ENCODE measurements at regions not wholly inside any gene's neighbourhood (a gene's known extent, or its start where the extent isn't known, plus 50 kb on each side); places are given as distances from the start of the nearest gene placed in this dataset.

GRCh38 chr13:90952326-90952725 is 395.2 kb upstream of the MIR17HG start:
- ATAC-seq (no peak), DNase-seq (ENCODE audit: low spot score in 2 of 2) (no peak)
- Mint-ChIP-seq H3K27ac (no peak overlapping the region), H3K9me3 (peaks cover 0 to 11% of the 10 kb centered on the region in 2 donors), H3K36me3 (no peaks in the 10 kb centered on the region)

- ATAC-seq (no peak), DNase-seq (ENCODE audit: low spot score in 2 of 2) (no peak)
- Mint-ChIP-seq H3K9me3 (no peaks in the 10 kb centered on the region), H3K36me3 (no peaks in the 10 kb centered on the region), H3K27ac (no peak overlapping the region)
These were observed 392.8 kb upstream of the MIR17HG start for GRCh38 chr13:90954605-90955195.

- no peaks in the 10 kb centered on the region for H3K36me3 Mint-ChIP-seq
- H3K27ac Mint-ChIP-seq, result no peak overlapping the region
- DNase-seq (ENCODE audit: low spot score in 2 of 2) (no peak), ATAC-seq (no peak)
- H3K9me3 Mint-ChIP-seq, result no peaks in the 10 kb centered on the region
These were observed 391.5 kb upstream of the MIR17HG start for GRCh38 chr13:90956031-90956430.

- no peak for ATAC-seq
- no peak for DNase-seq (ENCODE audit: low spot score in 2 of 2)
- Mint-ChIP-seq H3K9me3 (peaks cover 0 to 6% of the 10 kb centered on the region in 2 donors), H3K36me3 (no peaks in the 10 kb centered on the region), H3K27ac (no peak overlapping the region)
These were observed 388.6 kb upstream of the MIR17HG start for GRCh38 chr13:90958866-90959265.

- ATAC-seq (no peak), DNase-seq (ENCODE audit: low spot score in 2 of 2) (no peak)
- Mint-ChIP-seq H3K27ac (no peak overlapping the region), H3K36me3 (no peaks in the 10 kb centered on the region), H3K9me3 (peaks cover 4 to 8% of the 10 kb centered on the region in 2 donors)
These were observed 379.2 kb upstream of the MIR17HG start for GRCh38 chr13:90968166-90968904.

GRCh38 chr13:90974249-90974975 is 373.1 kb upstream of the MIR17HG start:
- ATAC-seq (no peak), DNase-seq (ENCODE audit: low spot score in 2 of 2) (no peak)
- Mint-ChIP-seq H3K27ac (no peak overlapping the region), H3K36me3 (no peaks in the 10 kb centered on the region), H3K9me3 (peaks cover 7 to 20% of the 10 kb centered on the region in 2 donors)

GRCh38 chr13:90979059-90979458 is 368.4 kb upstream of the MIR17HG start:
- no peak overlapping the region for H3K27ac Mint-ChIP-seq
- DNase-seq (ENCODE audit: low spot score in 2 of 2) (no peak), ATAC-seq (no peak)
- peaks cover 12 to 17% of the 10 kb centered on the region in 2 donors for H3K9me3 Mint-ChIP-seq
- no peaks in the 10 kb centered on the region for H3K36me3 Mint-ChIP-seq

- no peak for DNase-seq (ENCODE audit: low spot score in 2 of 2)
- Mint-ChIP-seq H3K9me3 (peaks cover 5 to 6% of the 10 kb centered on the region in 2 donors), H3K27ac (no peak overlapping the region), H3K36me3 (no peaks in the 10 kb centered on the region)
- ATAC-seq, result no peak
These were observed 362.7 kb upstream of the MIR17HG start for GRCh38 chr13:90984756-90985155.

GRCh38 chr13:90995001-90995400 is 352.5 kb upstream of the MIR17HG start:
- ATAC-seq, result no peak
- Mint-ChIP-seq H3K36me3 (no peaks in the 10 kb centered on the region), H3K27ac (no peak overlapping the region), H3K9me3 (peaks cover 0 to 6% of the 10 kb centered on the region in 2 donors)
- DNase-seq (ENCODE audit: low spot score in 2 of 2), result no peak

- ATAC-seq (no peak), DNase-seq (ENCODE audit: low spot score in 2 of 2) (no peak)
- Mint-ChIP-seq H3K27ac (no peak overlapping the region), H3K36me3 (no peaks in the 10 kb centered on the region), H3K9me3 (peaks cover 0 to 6% of the 10 kb centered on the region in 2 donors)
These were observed 351.9 kb upstream of the MIR17HG start for GRCh38 chr13:90995614-90996013.

GRCh38 chr13:90997951-90998350 is 349.5 kb upstream of the MIR17HG start:
- no peak for ATAC-seq
- Mint-ChIP-seq H3K27ac (no peak overlapping the region), H3K36me3 (no peaks in the 10 kb centered on the region), H3K9me3 (peaks cover 0 to 12% of the 10 kb centered on the region in 2 donors)
- no peak for DNase-seq (ENCODE audit: low spot score in 2 of 2)

- ATAC-seq (no peak), DNase-seq (ENCODE audit: low spot score in 2 of 2) (no peak)
- H3K27ac Mint-ChIP-seq, result no peak overlapping the region
- peaks cover 0 to 15% of the 10 kb centered on the region in 2 donors for H3K9me3 Mint-ChIP-seq
- no peaks in the 10 kb centered on the region for H3K36me3 Mint-ChIP-seq
These were observed 348.1 kb upstream of the MIR17HG start for GRCh38 chr13:90999401-90999800.

- no peaks in the 10 kb centered on the region for H3K36me3 Mint-ChIP-seq
- peaks cover 0 to 11% of the 10 kb centered on the region in 2 donors for H3K9me3 Mint-ChIP-seq
- H3K27ac Mint-ChIP-seq, result no peak overlapping the region
- DNase-seq (ENCODE audit: low spot score in 2 of 2) (no peak), ATAC-seq (no peak)
These were observed 346.1 kb upstream of the MIR17HG start for GRCh38 chr13:91001371-91001770.

GRCh38 chr13:91014696-91015095 is 332.8 kb upstream of the MIR17HG start:
- no peak for DNase-seq (ENCODE audit: low spot score in 2 of 2)
- ATAC-seq, result no peak
- no peak overlapping the region for H3K27ac Mint-ChIP-seq
- H3K9me3 Mint-ChIP-seq, result no peaks in the 10 kb centered on the region
- no peaks in the 10 kb centered on the region for H3K36me3 Mint-ChIP-seq

- no peaks in the 10 kb centered on the region for H3K9me3 Mint-ChIP-seq
- DNase-seq (ENCODE audit: low spot score in 2 of 2) (peak in 1 of 2 donors; percentile 33), ATAC-seq (peak in 1 of 2 donors; percentile 54)
- H3K36me3 Mint-ChIP-seq, result no peaks in the 10 kb centered on the region
- H3K27ac Mint-ChIP-seq, result no peak overlapping the region
These were observed 330.3 kb upstream of the MIR17HG start for GRCh38 chr13:91017031-91017668.

GRCh38 chr13:91017669-91018053 is 329.8 kb upstream of the MIR17HG start:
- Mint-ChIP-seq H3K9me3 (no peaks in the 10 kb centered on the region), H3K36me3 (no peaks in the 10 kb centered on the region), H3K27ac (no peak overlapping the region)
- no peak for ATAC-seq
- no peak for DNase-seq (ENCODE audit: low spot score in 2 of 2)

GRCh38 chr13:91020461-91021034 is 326.9 kb upstream of the MIR17HG start:
- no peaks in the 10 kb centered on the region for H3K9me3 Mint-ChIP-seq
- H3K36me3 Mint-ChIP-seq, result no peaks in the 10 kb centered on the region
- no peak for ATAC-seq

More at GRCh38 chr13:91020461-91021034, 326.9 kb upstream of the MIR17HG start:
- no peak for DNase-seq (ENCODE audit: low spot score in 2 of 2)
- no peak overlapping the region for H3K27ac Mint-ChIP-seq
